ENCODE measurements at regions not wholly inside any gene's neighbourhood (a gene's known extent, or its start where the extent isn't known, plus 50 kb on each side); places are given as distances from the start of the nearest gene placed in this dataset.

DNA sequence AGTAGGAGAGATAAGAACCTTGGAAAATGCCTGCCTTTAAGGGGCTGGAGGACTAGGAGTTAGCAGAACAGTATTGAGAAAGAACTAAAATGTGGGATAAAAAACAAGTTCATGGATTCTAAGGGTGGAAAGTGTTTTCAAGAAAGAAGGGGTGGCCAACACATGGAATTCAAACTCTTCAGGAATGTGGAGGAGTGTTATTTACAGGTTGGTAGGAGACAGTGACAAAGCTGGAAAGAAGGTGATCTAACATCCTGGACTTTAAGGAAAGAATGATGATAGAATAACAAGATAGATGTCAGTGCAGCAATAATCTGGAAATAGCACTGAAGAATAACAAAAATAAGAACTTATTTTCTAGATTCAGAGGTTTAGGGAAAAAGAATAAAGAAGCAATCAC is 54.0 kb upstream of the TNFRSF21 start:
- TF ChIP-seq, protein P1, sequence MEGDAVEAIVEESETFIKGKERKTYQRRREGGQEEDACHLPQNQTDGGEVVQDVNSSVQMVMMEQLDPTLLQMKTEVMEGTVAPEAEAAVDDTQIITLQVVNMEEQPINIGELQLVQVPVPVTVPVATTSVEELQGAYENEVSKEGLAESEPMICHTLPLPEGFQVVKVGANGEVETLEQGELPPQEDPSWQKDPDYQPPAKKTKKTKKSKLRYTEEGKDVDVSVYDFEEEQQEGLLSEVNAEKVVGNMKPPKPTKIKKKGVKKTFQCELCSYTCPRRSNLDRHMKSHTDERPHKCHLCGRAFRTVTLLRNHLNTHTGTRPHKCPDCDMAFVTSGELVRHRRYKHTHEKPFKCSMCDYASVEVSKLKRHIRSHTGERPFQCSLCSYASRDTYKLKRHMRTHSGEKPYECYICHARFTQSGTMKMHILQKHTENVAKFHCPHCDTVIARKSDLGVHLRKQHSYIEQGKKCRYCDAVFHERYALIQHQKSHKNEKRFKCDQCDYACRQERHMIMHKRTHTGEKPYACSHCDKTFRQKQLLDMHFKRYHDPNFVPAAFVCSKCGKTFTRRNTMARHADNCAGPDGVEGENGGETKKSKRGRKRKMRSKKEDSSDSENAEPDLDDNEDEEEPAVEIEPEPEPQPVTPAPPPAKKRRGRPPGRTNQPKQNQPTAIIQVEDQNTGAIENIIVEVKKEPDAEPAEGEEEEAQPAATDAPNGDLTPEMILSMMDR (IDR thresholded peaks at IDR 0.05), result no peak
- no peak for TF ChIP-seq POLR2A (IDR thresholded peaks at IDR 0.05)

All from transverse colon (tissue), 3 donors.